ENCODE measurements at regions not wholly inside any gene's neighbourhood (a gene's known extent, or its start where the extent isn't known, plus 50 kb on each side); places are given as distances from the start of the nearest gene placed in this dataset.

DNA sequence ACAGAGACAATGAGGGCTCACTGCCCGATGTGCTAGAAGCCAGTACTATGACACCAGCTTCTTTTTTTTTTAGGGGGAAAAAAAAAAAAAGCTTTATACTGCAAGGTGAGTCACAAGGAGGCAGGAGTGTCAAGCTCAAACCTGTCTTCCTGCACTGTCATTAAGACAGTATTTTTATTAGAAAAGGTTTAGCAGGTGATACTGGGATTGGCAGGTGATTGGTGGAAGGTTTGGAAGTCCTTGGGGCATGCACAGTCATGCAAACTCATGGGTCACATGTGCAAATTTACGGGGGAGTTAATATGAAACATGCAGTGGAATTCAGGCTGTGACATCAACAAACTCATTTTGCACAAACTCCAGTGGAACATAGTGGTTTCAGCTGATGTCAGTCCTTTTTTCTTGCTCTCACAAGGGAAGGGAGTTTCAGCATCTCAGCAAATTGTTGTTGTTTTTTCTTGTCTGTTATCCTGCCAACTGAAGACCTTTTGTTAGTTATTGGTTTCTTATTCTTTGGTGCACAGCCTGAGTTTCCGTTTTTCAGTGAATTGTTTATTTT is 530.6 kb downstream of the ANKRD7 start:
- H3K27ac Mint-ChIP-seq = no peak overlapping the region
- H3K36me3 Mint-ChIP-seq = no peaks in the 10 kb centered on the region

DNA sequence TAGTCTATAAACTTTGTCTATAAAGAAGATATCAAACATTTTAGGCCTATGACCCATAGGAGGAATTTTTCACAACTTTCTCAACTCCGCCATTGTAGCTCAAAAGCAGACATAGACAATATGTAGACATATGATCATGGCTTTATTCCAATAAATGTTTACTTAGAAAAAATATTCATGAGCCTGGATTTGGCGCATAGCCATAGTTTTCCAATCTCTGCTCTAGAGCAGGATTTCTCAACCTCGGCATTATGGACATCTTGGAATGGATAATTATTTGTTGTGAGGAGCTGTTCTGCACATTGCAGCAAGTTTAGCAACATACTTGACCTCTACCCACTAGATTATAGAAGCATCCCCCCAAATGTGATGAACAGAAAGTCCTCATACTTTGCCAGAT is 532.6 kb downstream of the ANKRD7 start:
- TF ChIP-seq, protein P1, sequence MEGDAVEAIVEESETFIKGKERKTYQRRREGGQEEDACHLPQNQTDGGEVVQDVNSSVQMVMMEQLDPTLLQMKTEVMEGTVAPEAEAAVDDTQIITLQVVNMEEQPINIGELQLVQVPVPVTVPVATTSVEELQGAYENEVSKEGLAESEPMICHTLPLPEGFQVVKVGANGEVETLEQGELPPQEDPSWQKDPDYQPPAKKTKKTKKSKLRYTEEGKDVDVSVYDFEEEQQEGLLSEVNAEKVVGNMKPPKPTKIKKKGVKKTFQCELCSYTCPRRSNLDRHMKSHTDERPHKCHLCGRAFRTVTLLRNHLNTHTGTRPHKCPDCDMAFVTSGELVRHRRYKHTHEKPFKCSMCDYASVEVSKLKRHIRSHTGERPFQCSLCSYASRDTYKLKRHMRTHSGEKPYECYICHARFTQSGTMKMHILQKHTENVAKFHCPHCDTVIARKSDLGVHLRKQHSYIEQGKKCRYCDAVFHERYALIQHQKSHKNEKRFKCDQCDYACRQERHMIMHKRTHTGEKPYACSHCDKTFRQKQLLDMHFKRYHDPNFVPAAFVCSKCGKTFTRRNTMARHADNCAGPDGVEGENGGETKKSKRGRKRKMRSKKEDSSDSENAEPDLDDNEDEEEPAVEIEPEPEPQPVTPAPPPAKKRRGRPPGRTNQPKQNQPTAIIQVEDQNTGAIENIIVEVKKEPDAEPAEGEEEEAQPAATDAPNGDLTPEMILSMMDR (conservative IDR thresholded peaks at IDR 0.05) = no peak
- Mint-ChIP-seq H3K4me3 (no peak overlapping the region), H3K9me3 (no peaks in the 10 kb centered on the region), H3K27me3 (no peaks in the 10 kb centered on the region), H3K36me3 (no peaks in the 10 kb centered on the region), H3K4me1 (ENCODE audit: unreplicated experiment) (no peaks in the 10 kb centered on the region), H3K27ac (no peak overlapping the region)
- no peak for DNase-seq (ENCODE audit: extremely low spot score, unreplicated experiment)

More for the DNA sequence above, 530.6 kb downstream of the ANKRD7 start:
- Mint-ChIP-seq H3K4me3 (no peak overlapping the region), H3K27me3 (no peaks in the 10 kb centered on the region), H3K9me3 (no peaks in the 10 kb centered on the region), H3K4me1 (ENCODE audit: unreplicated experiment) (no peaks in the 10 kb centered on the region)
- TF ChIP-seq, protein P1 (conservative IDR thresholded peaks at IDR 0.05) = no peak
- no peak for DNase-seq (ENCODE audit: extremely low spot score, unreplicated experiment)

DNA sequence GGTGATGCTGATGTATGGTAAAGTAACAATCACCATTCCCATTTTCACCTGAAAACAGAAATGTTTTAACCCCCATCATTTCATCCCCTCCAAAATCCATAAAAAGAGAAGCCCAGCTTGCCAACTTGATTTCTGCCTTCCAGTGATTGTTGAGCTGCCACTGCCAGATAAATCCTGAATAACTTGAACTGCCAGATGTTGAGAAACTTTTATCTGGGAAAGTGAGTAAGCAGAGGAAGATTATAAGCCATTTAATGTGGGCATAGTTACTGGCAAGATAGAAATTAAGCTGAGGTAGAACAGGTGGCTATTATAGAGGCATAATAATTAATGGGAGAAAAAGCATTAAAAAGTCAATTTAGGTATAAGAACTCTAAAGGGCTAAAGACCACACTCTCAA is 534.1 kb downstream of the ANKRD7 start:
- TF ChIP-seq, protein P1 (conservative IDR thresholded peaks at IDR 0.05) = no peak
- Mint-ChIP-seq H3K36me3 (no peaks in the 10 kb centered on the region), H3K4me1 (ENCODE audit: unreplicated experiment) (no peaks in the 10 kb centered on the region), H3K4me3 (no peak overlapping the region), H3K27ac (no peak overlapping the region), H3K27me3 (no peaks in the 10 kb centered on the region), H3K9me3 (no peaks in the 10 kb centered on the region)
- DNase-seq (ENCODE audit: extremely low spot score, unreplicated experiment) = no peak

DNA sequence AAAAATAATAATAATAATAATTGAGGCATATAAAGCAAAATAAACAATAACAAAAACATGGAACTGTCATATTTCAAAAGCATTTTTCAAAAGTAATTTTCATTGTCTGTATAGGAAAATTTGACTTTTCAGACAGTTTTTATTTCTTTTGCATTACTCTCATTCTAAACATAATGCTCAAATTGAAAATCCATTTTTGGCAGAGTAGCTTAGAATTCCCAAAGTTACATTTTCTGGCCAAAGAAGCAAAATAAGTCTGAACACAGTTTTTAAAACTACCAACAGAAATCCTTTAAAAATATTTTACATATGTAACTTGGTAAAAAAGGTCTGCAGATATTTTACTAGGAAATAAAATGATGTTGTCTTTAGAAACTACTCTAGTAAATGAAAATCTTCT is 535.4 kb downstream of the ANKRD7 start:
- Mint-ChIP-seq H3K4me3 (no peak overlapping the region), H3K27me3 (no peaks in the 10 kb centered on the region), H3K9me3 (no peaks in the 10 kb centered on the region), H3K36me3 (no peaks in the 10 kb centered on the region), H3K4me1 (ENCODE audit: unreplicated experiment) (no peaks in the 10 kb centered on the region), H3K27ac (no peak overlapping the region)
- TF ChIP-seq, protein P1 (conservative IDR thresholded peaks at IDR 0.05) = no peak
- no peak for DNase-seq (ENCODE audit: extremely low spot score, unreplicated experiment)

DNA sequence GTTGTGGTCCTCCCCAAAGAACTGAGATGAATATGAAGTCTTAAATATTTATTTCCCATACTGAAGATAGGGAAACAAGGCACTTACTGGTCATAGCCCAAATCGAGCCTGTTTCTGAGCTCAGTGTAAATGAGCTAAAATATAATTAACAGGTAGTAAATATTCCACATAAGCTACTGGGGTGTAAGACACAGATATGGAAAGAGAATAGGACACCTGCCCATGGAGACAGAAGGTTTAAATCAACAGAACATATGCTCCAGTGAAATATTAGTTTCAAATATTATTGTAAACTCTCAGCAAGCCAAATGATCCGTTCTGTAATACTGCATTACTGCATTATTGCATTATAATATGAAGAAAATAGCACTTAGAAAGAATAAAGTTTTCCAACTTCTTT is 537.9 kb downstream of the ANKRD7 start:
- Mint-ChIP-seq H3K9me3 (no peaks in the 10 kb centered on the region), H3K4me1 (ENCODE audit: unreplicated experiment) (no peaks in the 10 kb centered on the region), H3K27me3 (no peaks in the 10 kb centered on the region), H3K27ac (no peak overlapping the region), H3K4me3 (no peak overlapping the region), H3K36me3 (no peaks in the 10 kb centered on the region)
- no peak for DNase-seq (ENCODE audit: extremely low spot score, unreplicated experiment)
- TF ChIP-seq, protein P1 (conservative IDR thresholded peaks at IDR 0.05) = no peak

DNA sequence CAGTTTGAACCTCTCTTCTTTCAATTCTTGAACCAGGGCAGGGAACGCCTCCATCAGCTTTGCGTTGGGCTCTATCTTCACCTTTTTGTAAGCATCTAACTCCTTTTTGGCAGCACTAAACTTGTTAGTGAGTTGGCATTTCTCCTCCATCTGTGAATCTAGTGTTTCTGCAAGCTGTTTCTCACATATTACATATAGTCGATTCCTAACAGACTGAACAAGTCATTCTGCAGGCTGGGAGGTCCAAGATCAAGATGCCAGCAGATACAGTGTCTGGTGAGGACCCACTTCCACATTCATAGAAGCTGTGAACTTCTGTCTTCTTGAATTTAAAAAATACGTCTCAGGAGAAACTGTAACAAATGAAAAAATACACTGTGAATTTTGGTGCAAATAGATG is 539.7 kb downstream of the ANKRD7 start:
- Mint-ChIP-seq H3K9me3 (no peaks in the 10 kb centered on the region), H3K4me3 (no peak overlapping the region), H3K27ac (no peak overlapping the region), H3K36me3 (no peaks in the 10 kb centered on the region), H3K4me1 (ENCODE audit: unreplicated experiment) (no peaks in the 10 kb centered on the region), H3K27me3 (no peaks in the 10 kb centered on the region)
- TF ChIP-seq, protein P1 (conservative IDR thresholded peaks at IDR 0.05) = no peak
- DNase-seq (ENCODE audit: extremely low spot score, unreplicated experiment) = no peak
